SK-N-MC (cell line): ENCODE measurements at regions not wholly inside any gene's neighbourhood (a gene's known extent, or its start where the extent isn't known, plus 50 kb on each side); places are given as distances from the start of the nearest gene placed in this dataset.

Experiments
- EZH2 ChIP-seq: fragments of 200-600 bp; sonication (generic); IDR thresholded peaks from one replicate; pipeline ENCODE4 v1.6.1; 2017; ENCODE audit warnings: antibody characterized with exemption
- POLR2AphosphoS5 ChIP-seq: IDR thresholded peaks from 2 replicates; pipeline ENCODE4 v1.6.1; 2012; ENCODE audit warnings: mild to moderate bottlenecking, low read depth, low read length, borderline replicate concordance

GRCh38 chr10:8338177-8338766 is 283.8 kb downstream of the GATA3 start:
- TF ChIP-seq POLR2AphosphoS5 = no peak
- TF ChIP-seq EZH2 = no peak
